Smooth muscle cell (in vitro differentiated cells): ENCODE measurements at regions not wholly inside any gene's neighbourhood (a gene's known extent, or its start where the extent isn't known, plus 50 kb on each side); places are given as distances from the start of the nearest gene placed in this dataset.

Experiments used
- DNase-seq: peaks from one replicate; lab custom pipeline; 2025; ENCODE audit not compliant: unreplicated experiment; lab: John Stamatoyannopoulos, UW
- H2AFZ ChIP-seq: fragments of 200-600 bp; sonication (generic); 2 replicates; pipeline ENCODE4 v1.6.0; 2016; ENCODE audit warnings: antibody characterized with exemption, low read depth, mild to moderate bottlenecking
- H3F3A ChIP-seq: fragments of 200-600 bp; sonication (generic); 2 replicates; pipeline ENCODE4 v1.6.0; 2017; ENCODE audit warnings: antibody characterized with exemption, low read depth
- H3K27ac ChIP-seq: fragments of 200-600 bp; sonication (generic); 2 replicates; pipeline ENCODE4 v1.5.1; 2016; ENCODE audit warnings: low read depth, mild to moderate bottlenecking
- H3K27me3 ChIP-seq: fragments of 200-600 bp; sonication (generic); 2 replicates; pipeline ENCODE4 v1.6.1; 2016; ENCODE audit warnings: low read depth, mild to moderate bottlenecking
- H3K36me3 ChIP-seq: fragments of 200-600 bp; sonication (generic); 2 replicates; pipeline ENCODE4 v1.5.1; 2016; ENCODE audit warnings: low read depth
- H3K4me1 ChIP-seq: fragments of 200-600 bp; sonication (generic); 2 replicates; pipeline ENCODE4 v1.5.1; 2016; ENCODE audit warnings: low read depth
- H3K4me2 ChIP-seq: fragments of 200-600 bp; sonication (generic); 2 replicates; pipeline ENCODE4 v1.6.0; 2016; ENCODE audit warnings: mild to moderate bottlenecking
- H3K4me3 ChIP-seq: fragments of 200-600 bp; sonication (generic); 2 replicates; pipeline ENCODE4 v1.5.1; 2016; ENCODE audit warnings: mild to moderate bottlenecking
- H3K79me2 ChIP-seq: fragments of 200-600 bp; sonication (generic); 2 replicates; pipeline ENCODE4 v1.6.0; 2016; ENCODE audit warnings: low read depth, mild to moderate bottlenecking
- H3K9ac ChIP-seq: fragments of 200-600 bp; sonication (generic); 2 replicates; pipeline ENCODE4 v1.6.0; 2016; ENCODE audit warnings: low read depth
- H3K9me3 ChIP-seq: fragments of 200-600 bp; sonication (generic); replicated peaks from 2 replicates; pipeline ENCODE4 v1.5.1; 2016; ENCODE audit warnings: low read depth
- H4K20me1 ChIP-seq: fragments of 200-600 bp; sonication (generic); 2 replicates; pipeline ENCODE4 v1.6.0; 2016; ENCODE audit warnings: low read depth
- WGBS: methylation state at CpG from one replicate; pipeline ENCODE4 v1.1.7; 2016; ENCODE audit warnings: low lambda C conversion rate; 5-methylcytosine and 5-hydroxymethylcytosine counted together
- TF ChIP-seq, protein P1 (sequence below): fragments of 200-600 bp; sonication (generic); IDR thresholded peaks from 2 replicates; pipeline ENCODE4 v1.5.1; 2017; ENCODE audit warnings: borderline replicate concordance, mild to moderate bottlenecking, antibody characterized with exemption; ENCODE audit not compliant: insufficient read depth, poor library complexity, severe bottlenecking

DNA sequence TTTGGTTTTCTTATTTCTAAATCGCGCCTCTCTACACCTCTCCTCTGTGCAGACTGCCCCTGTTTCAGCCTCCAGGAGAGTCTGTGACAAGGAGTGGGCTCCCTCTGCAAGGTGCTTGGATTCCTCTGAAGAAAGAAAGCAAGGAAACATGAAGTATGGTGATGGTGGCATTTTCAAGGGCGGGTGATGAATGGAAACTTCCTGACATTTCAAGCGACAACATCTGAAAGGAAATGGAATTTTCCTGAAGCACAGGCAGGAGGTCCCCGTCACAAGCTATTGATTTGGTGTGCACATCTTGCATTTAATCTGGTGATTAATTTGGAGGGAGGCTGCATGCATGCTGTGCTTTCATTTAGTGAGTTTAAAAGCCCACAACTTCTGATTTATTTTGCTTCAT, 164.6 kb upstream of the FGGY start:
- no peak overlapping the region for H3K9ac ChIP-seq
- 75% methylated on average over 5 of the region's 5 CpGs for WGBS
- H3K4me2 ChIP-seq = no peak overlapping the region
- no peaks in the 10 kb centered on the region for H3K36me3 ChIP-seq
- H2AFZ ChIP-seq = no peak overlapping the region
- peaks cover 8% of the 10 kb centered on the region for H3K4me1 ChIP-seq
- no peaks in the 10 kb centered on the region for H3K27me3 ChIP-seq
- no peaks in the 10 kb centered on the region for H3F3A ChIP-seq
- no peaks in the 10 kb centered on the region for H3K79me2 ChIP-seq
- DNase-seq = no peak
- no peaks in the 10 kb centered on the region for H3K9me3 ChIP-seq
- no peak overlapping the region for H3K4me3 ChIP-seq
- TF ChIP-seq, protein P1, sequence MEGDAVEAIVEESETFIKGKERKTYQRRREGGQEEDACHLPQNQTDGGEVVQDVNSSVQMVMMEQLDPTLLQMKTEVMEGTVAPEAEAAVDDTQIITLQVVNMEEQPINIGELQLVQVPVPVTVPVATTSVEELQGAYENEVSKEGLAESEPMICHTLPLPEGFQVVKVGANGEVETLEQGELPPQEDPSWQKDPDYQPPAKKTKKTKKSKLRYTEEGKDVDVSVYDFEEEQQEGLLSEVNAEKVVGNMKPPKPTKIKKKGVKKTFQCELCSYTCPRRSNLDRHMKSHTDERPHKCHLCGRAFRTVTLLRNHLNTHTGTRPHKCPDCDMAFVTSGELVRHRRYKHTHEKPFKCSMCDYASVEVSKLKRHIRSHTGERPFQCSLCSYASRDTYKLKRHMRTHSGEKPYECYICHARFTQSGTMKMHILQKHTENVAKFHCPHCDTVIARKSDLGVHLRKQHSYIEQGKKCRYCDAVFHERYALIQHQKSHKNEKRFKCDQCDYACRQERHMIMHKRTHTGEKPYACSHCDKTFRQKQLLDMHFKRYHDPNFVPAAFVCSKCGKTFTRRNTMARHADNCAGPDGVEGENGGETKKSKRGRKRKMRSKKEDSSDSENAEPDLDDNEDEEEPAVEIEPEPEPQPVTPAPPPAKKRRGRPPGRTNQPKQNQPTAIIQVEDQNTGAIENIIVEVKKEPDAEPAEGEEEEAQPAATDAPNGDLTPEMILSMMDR = no peak
- no peak overlapping the region for H3K27ac ChIP-seq
- no peaks in the 10 kb centered on the region for H4K20me1 ChIP-seq

- WGBS = 88% methylated on average over 1 of the region's 1 CpG
- Histone ChIP-seq H2AFZ (no peak overlapping the region), H3K4me1 (peaks cover 2% of the 10 kb centered on the region), H4K20me1 (no peaks in the 10 kb centered on the region), H3K9me3 (no peaks in the 10 kb centered on the region), H3K36me3 (no peaks in the 10 kb centered on the region), H3K27ac (no peak overlapping the region), H3F3A (no peaks in the 10 kb centered on the region), H3K4me3 (no peak overlapping the region), H3K27me3 (no peaks in the 10 kb centered on the region), H3K79me2 (no peaks in the 10 kb centered on the region), H3K4me2 (no peak overlapping the region), H3K9ac (no peak overlapping the region)
- DNase-seq = no peak
- TF ChIP-seq, protein P1 = no peak
Measured at GRCh38 chr1:59133997-59134396, 162.9 kb upstream of the FGGY start.

DNA sequence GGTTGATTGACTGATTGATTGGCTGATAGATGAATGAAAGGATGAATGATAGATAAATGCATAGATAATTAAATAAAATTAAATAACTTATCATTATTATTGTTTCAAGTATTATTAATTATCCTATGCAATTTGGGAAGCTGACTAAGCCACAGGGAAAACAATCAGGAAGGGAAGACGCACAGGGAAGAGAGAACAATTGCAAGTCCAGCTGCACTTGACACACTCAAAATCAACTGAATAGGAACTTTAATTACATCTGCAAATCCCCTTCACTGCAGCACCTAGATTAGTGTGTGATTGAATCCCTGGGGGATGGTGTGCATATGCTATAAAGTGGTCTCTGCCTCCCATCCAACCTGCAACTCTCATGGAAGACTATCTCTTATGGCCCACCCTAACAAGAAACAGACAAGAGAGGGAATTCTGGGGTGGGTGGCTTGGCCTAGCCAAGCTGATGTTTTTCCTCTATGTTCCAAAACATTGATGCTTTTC, 161.1 kb upstream of the FGGY start:
- no peaks in the 10 kb centered on the region for H3K27me3 ChIP-seq
- H3K79me2 ChIP-seq = no peaks in the 10 kb centered on the region
- H3K4me2 ChIP-seq = no peak overlapping the region
- DNase-seq = no peak
- H4K20me1 ChIP-seq = no peaks in the 10 kb centered on the region
- H3K4me1 ChIP-seq = no peaks in the 10 kb centered on the region
- TF ChIP-seq, protein P1 = no peak
- 95% methylated on average over 1 of the region's 1 CpG for WGBS
- no peak overlapping the region for H2AFZ ChIP-seq
- H3F3A ChIP-seq = no peaks in the 10 kb centered on the region
- no peaks in the 10 kb centered on the region for H3K36me3 ChIP-seq
- H3K9me3 ChIP-seq = no peaks in the 10 kb centered on the region
- no peak overlapping the region for H3K9ac ChIP-seq
- no peak overlapping the region for H3K4me3 ChIP-seq
- no peak overlapping the region for H3K27ac ChIP-seq

- no peak overlapping the region for H2AFZ ChIP-seq
- no peaks in the 10 kb centered on the region for H4K20me1 ChIP-seq
- no peaks in the 10 kb centered on the region for H3K27me3 ChIP-seq
- no peaks in the 10 kb centered on the region for H3F3A ChIP-seq
- no peak overlapping the region for H3K9ac ChIP-seq
- H3K9me3 ChIP-seq = no peaks in the 10 kb centered on the region
- H3K4me3 ChIP-seq = no peak overlapping the region
- WGBS = 94% methylated on average over 8 of the region's 8 CpGs
- H3K4me2 ChIP-seq = no peak overlapping the region
- no peaks in the 10 kb centered on the region for H3K4me1 ChIP-seq
- H3K36me3 ChIP-seq = no peaks in the 10 kb centered on the region
- H3K79me2 ChIP-seq = no peaks in the 10 kb centered on the region
- no peak for DNase-seq
- TF ChIP-seq, protein P1 = no peak
- no peak overlapping the region for H3K27ac ChIP-seq
Measured at GRCh38 chr1:59136541-59137275, 160.2 kb upstream of the FGGY start.
